Activated T-cell treated with anti-CD3 and anti-CD28 coated beads, Interleukin-2, amount 50 U/mL, for 4 hours (primary cell): ENCODE measurements at regions not wholly inside any gene's neighbourhood (a gene's known extent, or its start where the extent isn't known, plus 50 kb on each side); places are given as distances from the start of the nearest gene placed in this dataset.

ENCODE experiments used
- ATAC-seq, 2 donors: fragments of 200-7000 bp; cut with Tn5 transposase; one replicate each; pipeline ENCODE4 v1.10.0; 2021
- DNase-seq: peaks from one replicate; pipeline ENCODE4 v3.0.0-alpha.2; 2020
- H3K27me3 Mint-ChIP-seq: one replicate; pipeline ENCODE4 v1.8.0; 2021; ENCODE audit warnings: low read depth, mixed read lengths
- H3K36me3 Mint-ChIP-seq: one replicate; pipeline ENCODE4 v1.8.0; 2022; ENCODE audit warnings: mixed read lengths; ENCODE audit not compliant: insufficient read depth
- H3K4me1 Mint-ChIP-seq: one replicate; pipeline ENCODE4 v1.8.0; 2021; ENCODE audit warnings: low read depth, mixed read lengths
- H3K4me3 Mint-ChIP-seq: one replicate; pipeline ENCODE4 v1.8.0; 2021; ENCODE audit warnings: mild to moderate bottlenecking, moderate library complexity, mixed read lengths
- H3K9me3 Mint-ChIP-seq: one replicate; pipeline ENCODE4 v1.8.0; 2021; ENCODE audit warnings: mixed read lengths

GRCh38 chr9:129273136-129273895, 95.3 kb upstream of the IER5L start:
- Mint-ChIP-seq H3K4me3 (no peak overlapping the region), H3K9me3 (no peaks in the 10 kb centered on the region), H3K27me3 (peaks cover 7% of the 10 kb centered on the region), H3K36me3 (no peaks in the 10 kb centered on the region), H3K4me1 (peaks cover 21% of the 10 kb centered on the region)
- ATAC-seq (no peak), DNase-seq (no peak)

GRCh38 chr9:129272348-129273025, 94.4 kb upstream of the IER5L start:
- DNase-seq (no peak), ATAC-seq (no peak)
- Mint-ChIP-seq H3K36me3 (no peaks in the 10 kb centered on the region), H3K4me1 (peaks cover 21% of the 10 kb centered on the region), H3K4me3 (no peak overlapping the region), H3K9me3 (no peaks in the 10 kb centered on the region), H3K27me3 (peaks cover 7% of the 10 kb centered on the region)

- Mint-ChIP-seq H3K36me3 (no peaks in the 10 kb centered on the region), H3K27me3 (peaks cover 4% of the 10 kb centered on the region), H3K4me3 (peak overlapping the region; percentile 38), H3K9me3 (no peaks in the 10 kb centered on the region), H3K4me1 (peaks cover 21% of the 10 kb centered on the region)
- peak; percentile 25 to 37 for ATAC-seq
- DNase-seq: no peak
Measured at GRCh38 chr9:129270903-129271431, 92.9 kb upstream of the IER5L start.

GRCh38 chr9:129270205-129270604, 92.1 kb upstream of the IER5L start:
- Mint-ChIP-seq H3K27me3 (peaks cover under 1% of the 10 kb centered on the region), H3K4me1 (peaks cover 21% of the 10 kb centered on the region), H3K9me3 (no peaks in the 10 kb centered on the region), H3K4me3 (no peak overlapping the region), H3K36me3 (no peaks in the 10 kb centered on the region)
- ATAC-seq (peak; percentile 67 to 82), DNase-seq (no peak)

GRCh38 chr9:129267141-129267540, 89.1 kb upstream of the IER5L start:
- Mint-ChIP-seq H3K4me3 (no peak overlapping the region), H3K4me1 (peaks cover 21% of the 10 kb centered on the region), H3K36me3 (no peaks in the 10 kb centered on the region), H3K27me3 (peaks cover 9% of the 10 kb centered on the region), H3K9me3 (no peaks in the 10 kb centered on the region)
- ATAC-seq (no peak), DNase-seq (no peak)

DNA sequence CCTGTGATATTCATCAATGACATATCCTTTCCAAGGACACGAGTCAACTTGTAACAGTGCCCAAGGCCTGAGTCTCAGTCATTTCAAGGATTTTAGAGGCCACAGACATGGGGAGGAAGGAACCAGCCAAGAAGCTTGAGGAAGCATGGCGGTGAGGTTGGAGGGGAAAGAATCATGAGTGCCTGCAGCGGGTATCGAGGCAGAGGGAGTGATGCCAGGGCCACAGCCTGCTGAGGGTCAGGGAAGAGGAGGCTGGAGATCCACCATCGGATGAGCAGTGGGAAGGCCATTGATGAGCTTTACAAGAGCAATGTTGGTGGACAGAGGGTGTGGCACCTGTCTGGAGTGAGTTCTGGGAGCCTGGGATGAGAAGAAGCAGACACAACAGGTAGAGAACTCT, 88.5 kb upstream of the IER5L start:
- H3K9me3 Mint-ChIP-seq: no peaks in the 10 kb centered on the region
- DNase-seq (no peak), ATAC-seq (no peak)
- peaks cover 17% of the 10 kb centered on the region for H3K4me1 Mint-ChIP-seq
- H3K4me3 Mint-ChIP-seq: no peak overlapping the region
- no peaks in the 10 kb centered on the region for H3K36me3 Mint-ChIP-seq
- peaks cover 9% of the 10 kb centered on the region for H3K27me3 Mint-ChIP-seq

GRCh38 chr9:129264388-129264787, 86.3 kb upstream of the IER5L start:
- DNase-seq (no peak), ATAC-seq (no peak)
- Mint-ChIP-seq H3K4me3 (no peak overlapping the region), H3K27me3 (peaks cover 19% of the 10 kb centered on the region), H3K9me3 (no peaks in the 10 kb centered on the region), H3K4me1 (peaks cover 14% of the 10 kb centered on the region), H3K36me3 (no peaks in the 10 kb centered on the region)

DNA sequence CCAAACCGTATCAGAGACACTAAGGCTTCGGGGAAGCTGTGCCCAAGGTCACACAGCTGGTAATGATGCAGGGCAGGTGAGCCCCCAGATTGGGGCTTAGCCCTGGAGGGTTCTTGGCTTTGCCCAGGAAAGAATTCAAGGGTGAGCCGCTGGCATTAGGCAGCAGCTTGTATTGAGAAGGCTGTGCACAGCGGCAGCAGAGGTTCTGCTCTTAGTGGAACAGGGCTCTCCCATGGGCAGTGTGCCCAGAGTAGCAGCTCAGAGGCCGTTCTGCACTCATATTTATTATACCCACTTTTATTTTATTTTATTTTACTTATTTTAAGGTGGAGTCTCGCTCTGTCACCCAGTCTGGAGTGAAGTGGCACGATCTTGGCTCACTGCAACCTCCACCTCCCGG, 85.8 kb upstream of the IER5L start:
- Mint-ChIP-seq H3K36me3 (no peaks in the 10 kb centered on the region), H3K9me3 (no peaks in the 10 kb centered on the region)

GRCh38 chr9:129262261-129262660, 84.2 kb upstream of the IER5L start:
- Mint-ChIP-seq H3K4me3 (no peak overlapping the region), H3K36me3 (no peaks in the 10 kb centered on the region), H3K27me3 (peaks cover 24% of the 10 kb centered on the region), H3K4me1 (peaks cover 23% of the 10 kb centered on the region), H3K9me3 (no peaks in the 10 kb centered on the region)
- DNase-seq (no peak), ATAC-seq (no peak)

More for the DNA sequence above, 85.8 kb upstream of the IER5L start:
- peaks cover 24% of the 10 kb centered on the region for H3K27me3 Mint-ChIP-seq
- DNase-seq: no peak
- H3K4me3 Mint-ChIP-seq: no peak overlapping the region
- H3K4me1 Mint-ChIP-seq: peaks cover 19% of the 10 kb centered on the region
- ATAC-seq: no peak

GRCh38 chr9:129259375-129259774, 81.3 kb upstream of the IER5L start:
- H3K27me3 Mint-ChIP-seq: peaks cover 24% of the 10 kb centered on the region
- peak overlapping the region; percentile 71 for H3K4me3 Mint-ChIP-seq
- no peaks in the 10 kb centered on the region for H3K9me3 Mint-ChIP-seq
- no peaks in the 10 kb centered on the region for H3K36me3 Mint-ChIP-seq
- H3K4me1 Mint-ChIP-seq: peaks cover 23% of the 10 kb centered on the region
- DNase-seq: no peak
- ATAC-seq: no peak

DNA sequence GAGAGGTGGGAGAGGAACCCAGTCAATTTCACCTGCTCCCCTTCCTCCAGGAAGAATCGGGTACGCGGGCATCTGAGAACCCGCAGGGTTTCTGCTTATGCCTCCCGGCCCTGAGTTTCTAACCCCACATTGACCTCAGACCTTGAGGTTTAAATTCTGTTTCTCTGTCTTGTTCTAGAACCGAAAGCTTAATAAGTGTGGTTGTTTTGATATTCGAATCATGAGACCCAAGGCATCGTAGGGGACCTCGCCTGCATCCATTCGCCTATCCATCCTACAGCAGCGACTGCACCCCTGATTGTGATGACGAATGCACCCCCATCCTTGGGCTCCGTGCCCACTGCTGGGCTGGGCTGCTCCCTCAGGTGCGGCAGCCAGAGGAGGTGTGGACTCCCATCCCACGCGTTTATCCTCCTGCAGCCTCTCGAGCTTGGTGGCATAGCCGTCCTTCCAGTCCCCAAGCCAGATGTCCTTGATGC, 80.8 kb upstream of the IER5L start:
- no peaks in the 10 kb centered on the region for H3K9me3 Mint-ChIP-seq
- no peaks in the 10 kb centered on the region for H3K36me3 Mint-ChIP-seq
- peaks cover 25% of the 10 kb centered on the region for H3K27me3 Mint-ChIP-seq
- peaks cover 23% of the 10 kb centered on the region for H3K4me1 Mint-ChIP-seq
- ATAC-seq: peak; percentile 29 to 33
- H3K4me3 Mint-ChIP-seq: peak overlapping the region; percentile 71
- DNase-seq: no peak

DNA sequence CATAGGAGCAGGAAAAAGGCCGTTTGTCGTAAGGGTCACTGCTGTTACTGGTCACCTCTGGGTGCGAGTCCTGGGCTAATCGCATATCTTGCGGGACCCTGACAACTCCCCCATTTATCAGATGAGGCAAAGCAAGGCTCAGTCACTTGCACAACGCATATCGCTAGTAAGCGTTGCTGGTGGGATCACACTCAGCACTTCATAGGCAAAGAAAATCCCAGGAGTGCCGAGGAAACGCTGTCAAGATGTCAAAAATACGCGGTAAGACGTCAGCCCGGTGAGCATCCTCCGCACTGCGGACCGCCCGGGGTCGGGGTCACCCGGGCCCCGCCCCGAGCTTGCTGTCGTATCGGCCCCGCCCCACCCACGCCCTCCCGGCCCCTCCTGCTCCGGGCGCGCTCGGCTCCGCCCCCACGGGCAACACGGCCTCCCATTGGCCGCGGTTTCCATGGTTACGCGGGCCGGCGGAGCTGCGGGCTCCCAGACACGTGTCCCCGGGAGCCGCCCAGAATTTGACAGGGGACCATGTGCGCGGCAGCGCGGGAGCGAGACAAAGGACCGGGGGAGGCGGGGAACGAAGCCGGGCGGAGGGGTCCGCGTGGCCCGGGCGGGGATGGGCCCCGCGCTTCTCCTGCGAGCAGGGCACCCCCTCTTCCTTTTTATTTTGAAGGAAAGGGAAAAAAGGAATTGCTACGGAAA, 80.2 kb upstream of the IER5L start:
- Mint-ChIP-seq H3K4me3 (peak overlapping the region; percentile 47), H3K4me1 (peaks cover 23% of the 10 kb centered on the region), H3K27me3 (peaks cover 22% of the 10 kb centered on the region), H3K9me3 (no peaks in the 10 kb centered on the region), H3K36me3 (no peaks in the 10 kb centered on the region)
- DNase-seq: peak; percentile 90
- ATAC-seq: peak; percentile 95 to 98

DNA sequence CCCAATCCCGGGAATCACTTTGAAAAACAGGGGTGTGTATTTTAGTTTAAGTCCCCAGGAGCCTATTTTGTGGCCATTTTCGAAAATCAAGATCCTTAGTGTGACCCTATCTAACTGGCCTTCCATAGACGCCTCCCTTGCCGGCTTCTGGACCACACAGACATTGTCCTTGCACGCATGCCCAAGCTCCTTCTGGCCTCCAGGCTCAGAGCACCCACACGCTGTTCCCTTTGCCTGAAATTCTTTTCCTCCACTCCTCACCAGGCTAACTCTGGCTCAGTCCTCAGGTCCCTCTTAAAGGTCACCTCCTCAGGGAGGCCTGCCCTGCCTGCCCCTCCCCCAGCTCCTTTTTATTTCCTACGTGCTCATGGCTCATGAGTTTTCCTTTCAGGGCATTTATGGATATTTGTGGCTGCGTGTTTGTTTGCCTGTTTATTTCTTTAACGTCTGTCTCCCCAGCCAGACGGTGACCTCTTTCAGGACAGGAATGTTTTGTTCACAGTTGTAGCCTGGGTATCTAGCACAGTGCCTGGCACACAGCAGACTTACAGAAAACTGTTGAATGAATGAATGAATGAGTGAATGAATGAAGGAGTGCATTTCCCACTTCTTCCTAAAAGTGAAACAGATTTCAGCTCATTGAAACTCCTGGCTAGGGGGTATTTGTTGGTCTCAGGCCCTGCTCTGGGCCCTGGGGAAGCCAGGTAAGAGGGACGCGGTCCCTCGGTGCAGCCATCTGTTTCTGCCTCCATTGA, 79.1 kb upstream of the IER5L start:
- Mint-ChIP-seq H3K36me3 (no peaks in the 10 kb centered on the region), H3K27me3 (peaks cover 17% of the 10 kb centered on the region), H3K4me1 (peaks cover 23% of the 10 kb centered on the region), H3K4me3 (no peak overlapping the region), H3K9me3 (no peaks in the 10 kb centered on the region)
- DNase-seq: no peak
- no peak for ATAC-seq
